Skin epidermis (tissue), 12 donors: ENCODE measurements at regions not wholly inside any gene's neighbourhood (a gene's known extent, or its start where the extent isn't known, plus 50 kb on each side); places are given as distances from the start of the nearest gene placed in this dataset.
A peak's percentile ranks its signal among the peaks of the same experiment; 100 is the strongest.

Experiments
- H3K27ac ChIP-seq, 21 experiments: fragments of 200-600 bp; sonication (generic) in 11 of 21; one replicate each; pipeline ENCODE4 v1.5.0; 2020; ENCODE audit warnings: mild to moderate bottlenecking in 3 of 21, inconsistent platforms in 2 of 21, moderate library complexity in 2 of 21
- H3K4me3 ChIP-seq, 7 experiments: fragments of 200-600 bp; sonication (generic) in 2 of 7; one replicate each; pipeline ENCODE4 v1.5.0; 2020; ENCODE audit warnings: inconsistent platforms in 2 of 7, mild to moderate bottlenecking in 2 of 7, moderate library complexity in 1 of 7

DNA sequence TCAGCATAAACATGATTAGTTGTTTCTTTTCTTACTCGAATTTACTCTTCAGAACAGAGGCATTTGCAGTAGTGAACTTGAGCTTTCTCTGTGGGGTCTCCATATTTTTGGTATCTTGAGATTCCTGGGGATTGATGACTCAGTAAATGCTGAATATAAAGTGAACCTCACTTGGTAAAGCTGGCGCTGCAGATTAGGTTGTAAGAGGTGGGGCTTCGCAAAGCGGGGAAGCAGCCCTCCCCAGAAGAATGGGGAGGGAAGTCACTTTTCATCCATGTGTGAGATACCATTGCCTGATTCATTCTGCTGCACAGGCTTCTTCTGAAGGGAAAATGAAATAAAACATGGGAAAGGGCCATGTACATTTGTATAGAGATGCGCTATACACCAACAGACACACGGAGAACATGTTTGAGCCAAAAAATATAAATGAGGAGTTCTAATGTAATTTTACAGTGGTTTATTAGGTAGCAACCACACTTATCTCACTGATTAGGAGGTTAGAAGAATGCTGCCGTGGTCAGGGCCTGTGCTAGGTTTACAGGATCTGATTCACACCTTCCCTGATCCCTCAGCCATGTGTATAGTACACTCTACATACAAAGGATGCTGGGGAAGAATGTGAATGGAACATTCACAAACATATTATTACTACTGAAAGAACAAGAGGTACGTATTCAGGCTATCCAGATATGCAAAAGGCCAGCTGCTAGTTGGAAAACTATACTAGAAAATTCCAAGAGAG, 63.5 kb downstream of the DNTTIP2 start:
- peak overlapping the region in 2 of 21 experiments; percentile 13 to 68 for H3K27ac ChIP-seq
- no peak overlapping the region for H3K4me3 ChIP-seq

GRCh38 chr1:93814795-93815340, 64.1 kb downstream of the DNTTIP2 start:
- peak overlapping the region in 2 of 21 experiments; percentile 13 to 68 for H3K27ac ChIP-seq
- H3K4me3 ChIP-seq = no peak overlapping the region

- peak overlapping the region in 2 of 21 experiments; percentile 5 to 68 for H3K27ac ChIP-seq
Observed at GRCh38 chr1:93814059-93814794, 64.8 kb downstream of the DNTTIP2 start.

GRCh38 chr1:93813076-93813475, 65.9 kb downstream of the DNTTIP2 start:
- no peak overlapping the region for H3K4me3 ChIP-seq
- no peak overlapping the region for H3K27ac ChIP-seq

More at GRCh38 chr1:93814059-93814794, 64.8 kb downstream of the DNTTIP2 start:
- H3K4me3 ChIP-seq = no peak overlapping the region

- Histone ChIP-seq H3K4me3 (no peak overlapping the region), H3K27ac (peak overlapping the region in 1 of 21 experiments; percentile 16)
Observed at GRCh38 chr1:93811326-93812065, 67.5 kb downstream of the DNTTIP2 start.

DNA sequence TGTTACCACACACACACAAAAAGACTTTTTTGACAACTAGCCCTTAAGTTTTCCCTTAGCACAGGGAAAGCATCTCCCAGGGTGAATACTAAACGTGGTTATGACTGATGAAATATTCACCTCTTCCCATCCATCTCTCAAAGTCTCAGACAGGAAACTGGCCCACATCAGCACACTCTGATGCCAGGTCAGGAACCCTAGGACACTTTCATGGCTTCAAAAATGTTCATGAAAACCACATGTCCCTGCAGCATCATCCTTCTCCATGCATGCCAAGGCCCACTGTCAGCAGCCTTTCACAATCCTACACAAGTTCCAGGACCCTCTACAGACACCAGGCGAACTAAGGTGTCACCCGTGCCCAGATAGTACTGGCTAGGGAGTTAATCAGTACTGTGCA, 68.7 kb downstream of the DNTTIP2 start:
- Histone ChIP-seq H3K27ac (no peak overlapping the region), H3K4me3 (no peak overlapping the region)

DNA sequence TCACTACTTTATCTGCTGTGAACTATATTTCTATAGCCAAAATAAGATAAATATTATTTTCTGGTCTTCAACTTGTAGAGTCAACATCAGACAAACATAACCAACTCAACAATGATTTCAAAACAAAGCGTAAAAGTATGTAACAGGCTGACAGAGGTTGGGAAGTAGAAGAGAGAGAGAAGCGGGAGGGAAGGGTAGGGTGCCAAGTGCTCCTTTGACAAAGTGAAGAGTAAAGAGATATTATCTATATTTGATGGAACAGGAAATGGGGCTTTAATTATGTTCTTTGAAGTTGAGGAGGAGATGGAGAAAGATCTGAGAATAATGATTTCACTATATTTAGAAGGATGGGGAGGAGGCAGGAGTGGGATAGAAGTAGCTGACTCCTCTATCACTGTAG, 70.1 kb downstream of the DNTTIP2 start:
- H3K27ac ChIP-seq = no peak overlapping the region
- H3K4me3 ChIP-seq = no peak overlapping the region

- Histone ChIP-seq H3K27ac (no peak overlapping the region), H3K4me3 (no peak overlapping the region)
Observed at GRCh38 chr1:93807311-93807930, 71.6 kb downstream of the DNTTIP2 start.

GRCh38 chr1:93805027-93805610, 73.9 kb downstream of the DNTTIP2 start:
- Histone ChIP-seq H3K27ac (peak overlapping the region in 3 of 21 experiments; percentile 8 to 47 (median 31)), H3K4me3 (no peak overlapping the region)

DNA sequence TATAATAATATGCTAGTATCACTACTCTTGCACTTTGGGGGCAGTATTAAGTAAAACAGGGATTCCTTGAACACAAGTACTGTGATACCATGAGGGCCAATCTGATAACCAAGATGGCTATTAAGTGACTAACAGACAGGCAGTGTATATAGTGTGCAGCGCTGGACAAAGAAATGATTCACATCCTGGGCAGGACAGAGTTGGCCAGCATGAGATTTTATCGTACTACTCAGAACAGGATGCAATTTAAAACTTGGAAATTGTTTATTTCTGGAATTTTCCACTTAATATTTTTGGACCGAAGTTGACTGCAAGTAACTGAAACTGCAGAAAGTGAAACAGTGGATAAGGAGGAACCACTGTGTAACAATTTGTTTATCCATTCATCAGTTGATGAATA, 74.6 kb downstream of the DNTTIP2 start:
- H3K4me3 ChIP-seq = no peak overlapping the region

GRCh38 chr1:93801471-93801870, 77.5 kb downstream of the DNTTIP2 start:
- no peak overlapping the region for H3K27ac ChIP-seq

More for the DNA sequence above, 74.6 kb downstream of the DNTTIP2 start:
- peak overlapping the region in 3 of 21 experiments; percentile 26 to 49 (median 47) for H3K27ac ChIP-seq

DNA sequence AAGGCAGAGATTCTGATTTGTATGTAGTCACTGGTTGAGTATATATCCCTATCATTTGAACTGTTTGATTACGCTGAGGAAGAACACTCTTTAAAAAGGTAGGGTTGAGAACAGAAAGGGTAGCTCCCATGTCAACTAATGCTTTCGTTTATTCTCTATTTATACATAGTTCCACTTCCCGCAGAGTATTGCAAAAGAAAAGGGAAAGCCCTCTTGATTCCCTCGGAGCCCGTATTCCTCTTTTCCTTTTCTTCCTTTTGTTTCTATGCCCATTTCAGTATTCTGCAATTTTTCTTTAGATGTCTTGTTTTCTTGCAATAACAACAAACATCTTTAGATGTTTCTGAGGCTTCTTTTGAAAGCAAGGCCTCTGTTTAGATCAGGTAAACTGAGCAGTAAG, 78.2 kb downstream of the DNTTIP2 start:
- Histone ChIP-seq H3K27ac (no peak overlapping the region), H3K4me3 (no peak overlapping the region)

More at GRCh38 chr1:93801471-93801870, 77.5 kb downstream of the DNTTIP2 start:
- H3K4me3 ChIP-seq = no peak overlapping the region

DNA sequence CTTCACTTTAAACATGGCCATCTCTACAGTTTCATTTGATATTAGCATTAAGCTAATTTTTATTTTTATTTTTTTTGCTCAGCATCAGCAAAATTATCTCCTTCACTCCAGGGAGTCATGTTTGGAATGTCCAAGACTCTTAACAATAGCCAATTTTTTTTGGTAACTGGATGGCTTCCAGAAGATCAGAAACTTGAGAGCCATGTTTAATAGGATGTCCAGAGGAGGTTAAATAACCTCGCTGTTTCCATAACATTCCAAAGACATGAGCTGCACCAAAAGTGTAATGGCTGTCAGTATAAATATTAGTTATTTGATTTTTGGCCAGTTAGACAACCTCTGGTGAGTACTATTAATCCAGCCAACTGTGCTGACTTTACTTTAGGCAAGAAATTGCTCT, 80.7 kb downstream of the DNTTIP2 start:
- Histone ChIP-seq H3K27ac (no peak overlapping the region), H3K4me3 (no peak overlapping the region)

- peak overlapping the region in 1 of 21 experiments; percentile 43 for H3K27ac ChIP-seq
- H3K4me3 ChIP-seq = no peak overlapping the region
Observed at GRCh38 chr1:93784538-93784937, 94.5 kb downstream of the DNTTIP2 start.

- Histone ChIP-seq H3K27ac (no peak overlapping the region), H3K4me3 (no peak overlapping the region)
Observed at GRCh38 chr1:93783876-93784275, 95.1 kb downstream of the DNTTIP2 start.

- Histone ChIP-seq H3K4me3 (no peak overlapping the region), H3K27ac (peak overlapping the region in 5 of 21 experiments; percentile 9 to 48 (median 27))
Observed at GRCh38 chr1:93779540-93780165, 98.0 kb upstream of the BCAR3 start.

GRCh38 chr1:93778457-93778856, 96.8 kb upstream of the BCAR3 start:
- Histone ChIP-seq H3K4me3 (no peak overlapping the region), H3K27ac (no peak overlapping the region)

DNA sequence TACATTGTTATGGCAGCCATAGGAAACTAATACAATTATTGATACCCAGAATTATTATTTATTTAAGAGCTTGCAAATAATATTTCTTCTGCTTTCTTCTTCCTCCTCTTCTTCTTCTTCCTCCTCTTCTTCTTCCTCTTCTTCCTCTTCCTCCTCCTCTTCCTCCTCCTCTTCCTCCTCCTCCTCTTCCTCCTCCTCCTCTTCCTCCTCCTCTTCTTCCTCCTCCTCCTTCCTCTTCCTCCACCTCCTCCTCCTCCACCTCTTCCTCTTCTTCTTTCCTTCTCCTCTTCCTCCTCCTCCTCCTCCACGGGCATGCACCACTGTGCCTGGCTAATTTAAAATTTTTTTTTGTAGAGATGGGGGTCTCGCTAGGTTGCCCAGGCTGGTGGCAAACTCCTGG, 95.6 kb upstream of the BCAR3 start:
- Histone ChIP-seq H3K4me3 (no peak overlapping the region), H3K27ac (no peak overlapping the region)

DNA sequence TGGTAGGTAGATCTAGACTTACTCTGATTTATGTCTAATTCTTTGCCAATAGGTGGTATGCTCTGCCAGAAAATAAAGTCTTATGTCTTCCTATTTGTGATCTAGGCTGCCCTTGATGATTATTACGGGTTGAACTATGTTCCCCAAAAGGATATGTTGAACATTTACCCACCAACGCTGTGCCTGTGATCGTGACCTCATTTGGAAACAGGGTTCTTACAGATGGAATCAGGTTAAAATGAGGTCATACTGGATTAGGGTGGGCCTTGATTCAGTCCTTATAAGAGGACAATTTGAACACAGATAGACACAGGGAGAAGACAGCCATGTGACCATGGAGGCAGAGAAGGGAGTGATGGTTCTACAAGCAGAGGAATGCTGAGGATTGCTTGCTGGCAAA, 95.1 kb upstream of the BCAR3 start:
- H3K4me3 ChIP-seq = no peak overlapping the region
- H3K27ac ChIP-seq = no peak overlapping the region
